H1 (cell line): ENCODE measurements at regions not wholly inside any gene's neighbourhood (a gene's known extent, or its start where the extent isn't known, plus 50 kb on each side); places are given as distances from the start of the nearest gene placed in this dataset.
A peak's percentile ranks its signal among the peaks of the same experiment; 100 is the strongest.
"Not testable (repeated sequence)": the region's sequence is repeated elsewhere in the genome, so short reads cannot be mapped to it uniquely, and the experiment has no call there.

Experiments
- CTCF ChIA-PET: fragments of 300-600 bp; sonication (Branson Sonifier 250); formaldehyde crosslinking; loops from one replicate; lab custom pipeline; 2021; ENCODE audit not compliant: partially characterized antibody; lab: Charles Lee
- POLR2A ChIA-PET: fragments of 300-600 bp; sonication (Branson Sonifier 250); formaldehyde crosslinking; loops from one replicate; lab custom pipeline; 2021; ENCODE audit warnings: inconsistent platforms; ENCODE audit not compliant: partially characterized antibody; lab: Charles Lee
- DNase-seq, 2 experiments: peaks; one replicate each; pipeline versions ENCODE4 v3.0.0 to v3.0.0-alpha.2; 2010 to 2022; ENCODE audit warnings: low spot score in 2 of 2, low read depth in 1 of 2, mixed read lengths in 1 of 2
- FAIRE-seq: peaks from 2 replicates; lab custom pipeline; 2011; peaks lifted over from hg19 to GRCh38; lab: Jason Lieb, UNC
- H2AFZ ChIP-seq: 2 replicates; pipeline ENCODE4 v1.8.1; 2012; ENCODE audit warnings: low read length, inconsistent platforms
- H2AK5ac ChIP-seq: 2 replicates; pipeline ENCODE4 v1.6.1; 2013; ENCODE audit warnings: low read depth, low read length
- H2BK120ac ChIP-seq: replicated peaks from 2 replicates; pipeline ENCODE3; 2013; ENCODE audit warnings: low read depth, low read length, inconsistent platforms
- H2BK12ac ChIP-seq: 2 replicates; pipeline ENCODE4 v1.6.1; 2013; ENCODE audit warnings: low read depth, low read length
- H2BK15ac ChIP-seq: 2 replicates; pipeline ENCODE4 v1.6.1; 2013; ENCODE audit warnings: low read length
- H2BK20ac ChIP-seq: 2 replicates; pipeline ENCODE4 v1.6.1; 2013; ENCODE audit warnings: low read length
- H2BK5ac ChIP-seq: 2 replicates; pipeline ENCODE4 v1.6.1; 2013; ENCODE audit warnings: low read depth, low read length
- H3K14ac ChIP-seq: 2 replicates; pipeline ENCODE4 v1.6.1; 2013; ENCODE audit warnings: inconsistent platforms; ENCODE audit not compliant: insufficient read length
- H3K18ac ChIP-seq: 2 replicates; pipeline ENCODE4 v1.6.1; 2013; ENCODE audit warnings: low read length; ENCODE audit errors: extremely low read depth
- H3K23ac ChIP-seq: 2 replicates; pipeline ENCODE4 v1.6.1; 2013; ENCODE audit warnings: inconsistent platforms; ENCODE audit not compliant: insufficient read length
- H3K23me2 ChIP-seq: 2 replicates; pipeline ENCODE4 v1.6.1; 2013; ENCODE audit warnings: low read depth, low read length
- H3K27ac ChIP-seq: 2 replicates; pipeline ENCODE4 v1.6.1; 2011; ENCODE audit warnings: low read depth, low read length, inconsistent platforms
- H3K27me3 ChIP-seq, 4 experiments: replicated peaks in 1 of 4; 1 replicate in 1 of 4; 2 replicates in 3 of 4; pipeline versions ENCODE4 v1.6.1 to v1.8.1; 2011 to 2013; ENCODE audit warnings: low read length in 3 of 4, mild to moderate bottlenecking in 3 of 4, inconsistent platforms in 2 of 4, mixed read lengths in 2 of 4, moderate library complexity in 1 of 4; ENCODE audit not compliant: control insufficient read depth in 3 of 4, insufficient read depth in 3 of 4; ENCODE audit errors: extremely low read depth in 1 of 4
- H3K36me3 ChIP-seq, 4 experiments: 2 replicates each; pipeline versions ENCODE4 v1.6.1 to v1.8.1; 2011 to 2013; ENCODE audit warnings: mild to moderate bottlenecking in 4 of 4, low read length in 3 of 4, moderate library complexity in 2 of 4, control low read depth in 1 of 4, inconsistent platforms in 1 of 4; ENCODE audit not compliant: insufficient read depth in 4 of 4, control insufficient read depth in 2 of 4
- H3K4ac ChIP-seq: replicated peaks from 2 replicates; pipeline ENCODE3; 2013; ENCODE audit warnings: low read length, low read depth, mixed read lengths, inconsistent platforms; ENCODE audit not compliant: insufficient read length
- H3K4me1 ChIP-seq, 4 experiments: replicated peaks in 1 of 4; 1 replicate in 1 of 4; 2 replicates in 3 of 4; pipeline versions ENCODE4 v1.6.1 to v1.8.1; 2011 to 2013; ENCODE audit warnings: low read length in 3 of 4, inconsistent platforms in 2 of 4, mixed read lengths in 1 of 4; ENCODE audit not compliant: insufficient read depth in 4 of 4, control insufficient read depth in 3 of 4
- H3K4me2 ChIP-seq, 2 experiments: 2 replicates each; pipeline versions ENCODE4 v1.6.1 to v1.8.1; 2011 to 2013; ENCODE audit warnings: low read depth in 2 of 2, low read length in 2 of 2, control low read depth in 1 of 2, inconsistent platforms in 1 of 2, mild to moderate bottlenecking in 1 of 2; ENCODE audit not compliant: insufficient read depth in 1 of 2
- H3K4me3 ChIP-seq, 4 experiments: fragments of 200-600, 300-600 bp in 1 of 4; sonication (generic), shearing (Covaris generic), sonication (Bioruptor Twin) in 1 of 4; 2 replicates each; pipeline versions ENCODE4 v1.5.1 to v1.8.1; 2011 to 2016; ENCODE audit warnings: low read length in 4 of 4, low read depth in 3 of 4, control low read depth in 2 of 4, inconsistent platforms in 2 of 4, mild to moderate bottlenecking in 2 of 4, mixed read lengths in 1 of 4, moderate library complexity in 1 of 4; ENCODE audit not compliant: insufficient read depth in 2 of 4; ENCODE audit errors: extremely low read depth in 1 of 4
- H3K56ac ChIP-seq: replicated peaks from 2 replicates; pipeline ENCODE3; 2013; ENCODE audit warnings: low read depth, mild to moderate bottlenecking, mixed read lengths, low read length, inconsistent platforms; ENCODE audit not compliant: insufficient read length
- H3K79me1 ChIP-seq: 2 replicates; pipeline ENCODE4 v1.6.1; 2013; ENCODE audit warnings: low read depth, low read length, control low read depth
- H3K79me2 ChIP-seq, 2 experiments: 2 replicates each; pipeline versions ENCODE4 v1.6.1 to v1.8.1; 2012 to 2013; ENCODE audit warnings: low read length in 2 of 2, mild to moderate bottlenecking in 2 of 2, inconsistent platforms in 1 of 2; ENCODE audit not compliant: insufficient read depth in 2 of 2, control insufficient read depth in 1 of 2
- H3K9ac ChIP-seq, 4 experiments: replicated peaks in 1 of 4; 1 replicate in 1 of 4; 2 replicates in 3 of 4; pipeline versions ENCODE4 v1.6.1 to v1.8.1; 2011 to 2013; ENCODE audit warnings: low read depth in 3 of 4, low read length in 3 of 4, control low read depth in 2 of 4, mild to moderate bottlenecking in 2 of 4, moderate library complexity in 2 of 4, inconsistent platforms in 1 of 4; ENCODE audit errors: extremely low read depth in 1 of 4
- H3K9me3 ChIP-seq, 2 experiments: 2 replicates each; pipeline versions ENCODE4 v1.6.1 to v1.8.1; 2012 to 2013; ENCODE audit warnings: mild to moderate bottlenecking in 2 of 2, moderate library complexity in 2 of 2, control low read depth in 1 of 2, inconsistent platforms in 1 of 2, low read depth in 1 of 2, low read length in 1 of 2, mixed read lengths in 1 of 2; ENCODE audit not compliant: insufficient read depth in 2 of 2
- H4K20me1 ChIP-seq, 2 experiments: replicated peaks in 1 of 2; 2 replicates each; pipeline versions ENCODE3 to v1.8.1; 2011 to 2013; ENCODE audit warnings: inconsistent platforms in 2 of 2, low read length in 2 of 2, mild to moderate bottlenecking in 1 of 2; ENCODE audit not compliant: insufficient read depth in 2 of 2, control insufficient read depth in 1 of 2
- H4K5ac ChIP-seq: 2 replicates; pipeline ENCODE4 v1.6.1; 2013; ENCODE audit warnings: low read length, low read depth, mixed read lengths, inconsistent platforms; ENCODE audit not compliant: insufficient read length
- H4K8ac ChIP-seq: 2 replicates; pipeline ENCODE4 v1.8.0; 2013; ENCODE audit warnings: mild to moderate bottlenecking, moderate library complexity, low read length, inconsistent platforms; ENCODE audit not compliant: insufficient read depth; ENCODE audit errors: extremely low read depth
- H4K91ac ChIP-seq: replicated peaks from 2 replicates; pipeline ENCODE3; 2013; ENCODE audit warnings: low read length, mixed read lengths, inconsistent platforms; ENCODE audit not compliant: insufficient read length
- RAD21 ChIP-seq, 2 experiments: IDR thresholded peaks in 1 of 2; conservative IDR thresholded peaks in 1 of 2; 2 replicates each; pipeline ENCODE4 v1.6.1; 2011; ENCODE audit warnings: low read depth in 2 of 2, low read length in 2 of 2, improper control_type of control experiment in 1 of 2, inconsistent platforms in 1 of 2, mild to moderate bottlenecking in 1 of 2, moderate library complexity in 1 of 2
- WGBS, 2 experiments: shearing (Covaris generic) in 1 of 2; methylation state at CpG; one replicate each; pipeline versions ENCODE4 v1.1.6 to v1.1.7; 2013 to 2015; ENCODE audit warnings: low lambda C conversion rate in 2 of 2, mixed read lengths in 2 of 2, inconsistent platforms in 1 of 2, low coverage in 1 of 2, missing lambda C conversion rate in 1 of 2; ENCODE audit not compliant: insufficient replicate concordance in 2 of 2, insufficient coverage in 1 of 2, insufficient read length in 1 of 2; ENCODE audit errors: extremely low coverage in 1 of 2, missing lambda C conversion rate in 1 of 2; 5-methylcytosine and 5-hydroxymethylcytosine counted together

GRCh38 chr13:52569904-52570602 lies 72.2 kb upstream of the HNRNPA1L2 start:
- H3K14ac ChIP-seq, H3K23ac ChIP-seq, H3K36me3 ChIP-seq, H3K9ac ChIP-seq, H2BK5ac ChIP-seq, H4K91ac ChIP-seq, H2AFZ ChIP-seq, H4K8ac ChIP-seq, H3K27ac ChIP-seq, H2BK120ac ChIP-seq, H3K56ac ChIP-seq, H4K20me1 ChIP-seq, H3K79me1 ChIP-seq: not testable (repeated sequence)
- FAIRE-seq, result peak; percentile 99
- peak overlapping the region in 2 of 4 experiments; percentile 13 to 43; a peak in 2 of 8 replicates for H3K4me3 ChIP-seq
- peak in 1 of 2 experiments; percentile 17; a peak in 1 of 4 replicates for TF ChIP-seq RAD21 (IDR thresholded peaks at IDR 0.05 in 1 of 2, conservative IDR thresholded peaks at IDR 0.05 in 1 of 2; ENCODE audit: low read depth in 2 of 2, low read length in 2 of 2)
- TF ChIP-seq, all 59 proteins: peak for 1; not testable (repeated sequence) for 58
- H3K27me3 ChIP-seq, H3K4me1 ChIP-seq, H4K5ac ChIP-seq, H2BK15ac ChIP-seq, H3K79me2 ChIP-seq, H2BK12ac ChIP-seq, H2AK5ac ChIP-seq, H3K23me2 ChIP-seq, H3K4ac ChIP-seq, H3K18ac ChIP-seq, H2BK20ac ChIP-seq, H3K9me3 ChIP-seq: not testable (repeated sequence)
- H3K4me2 ChIP-seq, result peak overlapping the region; percentile 31 to 54; a peak in 2 of 4 replicates
- no CpG with 5 or more reads among the region's 9 CpGs for WGBS, 2 experiments
- peak in 1 of 2 experiments; percentile 0 for DNase-seq
- POLR2A ChIA-PET, result interaction anchor here (0.7 kb wide), 1 partner anchor 54 kb away, joined by 3 read pairs; no protein-coding TSS in a partner anchor
- CTCF ChIA-PET, result interaction anchor here (0.7 to 0.8 kb wide), 2 partner anchors 65 to 219 kb away, joined by 3 read pairs; no protein-coding TSS in a partner anchor
